ENCODE measurements at regions not wholly inside any gene's neighbourhood (a gene's known extent, or its start where the extent isn't known, plus 50 kb on each side); places are given as distances from the start of the nearest gene placed in this dataset.

- TF ChIP-seq CTCF (IDR thresholded peaks at IDR 0.05) (no peak), EP300 (IDR thresholded peaks at IDR 0.05) (no peak)
Observed at GRCh38 chr3:31300456-31301443, 232.0 kb upstream of the STT3B start.
